K562 (cell line): ENCODE measurements at regions not wholly inside any gene's neighbourhood (a gene's known extent, or its start where the extent isn't known, plus 50 kb on each side); places are given as distances from the start of the nearest gene placed in this dataset.
A peak's percentile ranks its signal among the peaks of the same experiment; 100 is the strongest.

Source experiments
- ATAC-seq: fragments of 200-7000 bp; cut with Tn5 transposase; 3 replicates; pipeline ENCODE4 v1.9.1; 2020; ENCODE audit warnings: moderate library complexity
- BruUV-seq: library from RNA; stranded (reverse); fragments of 400-500 nt; replicated peaks from 2 replicates; lab custom pipeline; 2021; lab: Mats Ljungman, UMichigan
- CTCF ChIA-PET: fragments of 300-600 bp; formaldehyde crosslinking; extraction: SDS; loops from one replicate; lab custom pipeline; 2021; ENCODE audit warnings: low intra/inter-chr PET ratio; lab: Yijun Ruan, JAX
- POLR2A ChIA-PET: fragments of 300-600, 350-650 bp; sonication (Branson Sonifier 250); formaldehyde crosslinking; extraction: SDS; loops from one replicate; lab custom pipeline; 2021; ENCODE audit warnings: antibody characterized with exemption, inconsistent platforms; lab: Yijun Ruan, JAX
- DNase-seq, 4 experiments: peaks; one replicate each; pipeline versions ENCODE4 v3.0.0 to v3.0.0-alpha.2; 2011 to 2018; ENCODE audit warnings: low spot score in 3 of 4, mixed read lengths in 3 of 4; ENCODE audit errors: extremely low read depth in 1 of 4
- FAIRE-seq: peaks from 2 replicates; lab custom pipeline; 2011; peaks lifted over from hg19 to GRCh38; lab: Jason Lieb, UNC
- H2AFZ ChIP-seq: 2 replicates; pipeline ENCODE4 v1.6.0; 2011; ENCODE audit warnings: low read depth, low read length, control low read depth, inconsistent platforms
- H3K27ac ChIP-seq: fragments of 200-600 bp; 3 replicates; pipeline ENCODE4 v1.8.0; 2011; ENCODE audit warnings: low read depth, mild to moderate bottlenecking, control low read depth, inconsistent platforms, low read length, moderate library complexity, mixed read lengths; ENCODE audit errors: extremely low read depth
- H3K27me3 ChIP-seq, 2 experiments: fragments of 300-600 bp in 1 of 2; 2 replicates in 1 of 2; 3 replicates in 1 of 2; pipeline versions ENCODE4 v1.6.0 to v1.8.0; 2011; ENCODE audit warnings: inconsistent platforms in 2 of 2, low read length in 2 of 2, mild to moderate bottlenecking in 1 of 2, mixed read lengths in 1 of 2, moderate library complexity in 1 of 2; ENCODE audit not compliant: control insufficient read depth in 2 of 2, insufficient read depth in 2 of 2
- H3K36me3 ChIP-seq: fragments of 300-600 bp; 3 replicates; pipeline ENCODE4 v1.8.0; 2011; ENCODE audit warnings: mild to moderate bottlenecking, low read length, inconsistent platforms; ENCODE audit not compliant: control insufficient read depth, insufficient read depth
- H3K4me1 ChIP-seq, 2 experiments: fragments of 200-600 bp in 1 of 2; replicated peaks in 1 of 2; 2 replicates in 1 of 2; 3 replicates in 1 of 2; pipeline versions ENCODE4 v1.5.1 to v1.8.0; 2011; ENCODE audit warnings: inconsistent platforms in 2 of 2, low read length in 2 of 2, mild to moderate bottlenecking in 1 of 2, mixed read lengths in 1 of 2, moderate library complexity in 1 of 2; ENCODE audit not compliant: control insufficient read depth in 2 of 2, insufficient read depth in 2 of 2
- H3K4me2 ChIP-seq: 2 replicates; pipeline ENCODE4 v1.6.1; 2011; ENCODE audit warnings: low read length, control low read depth, inconsistent platforms, mixed read lengths; ENCODE audit not compliant: insufficient read depth
- H3K4me3 ChIP-seq: fragments of 200-600 bp; sonication (generic), shearing (Covaris generic); 2 replicates; pipeline ENCODE4 v1.5.1; 2016; ENCODE audit warnings: control low read depth, inconsistent platforms
- H3K79me2 ChIP-seq: fragments of 200-600 bp; 3 replicates; pipeline ENCODE4 v1.8.0; 2011; ENCODE audit warnings: low read length, inconsistent platforms; ENCODE audit not compliant: control insufficient read depth, insufficient read depth
- H3K9ac ChIP-seq, 2 experiments: 2 replicates each; pipeline versions ENCODE4 v1.6.0 to v1.6.1; 2011; ENCODE audit warnings: low read depth in 2 of 2, low read length in 2 of 2, control low read depth in 1 of 2, inconsistent platforms in 1 of 2, mild to moderate bottlenecking in 1 of 2, mixed read lengths in 1 of 2; ENCODE audit not compliant: insufficient read depth in 1 of 2
- H3K9me1 ChIP-seq: one replicate; pipeline ENCODE4 v1.6.0; 2011; ENCODE audit warnings: inconsistent platforms, mild to moderate bottlenecking, low read length, moderate library complexity; ENCODE audit not compliant: control insufficient read depth, insufficient read depth
- H3K9me3 ChIP-seq: replicated peaks from 2 replicates; pipeline ENCODE4 v1.5.1; 2011; ENCODE audit warnings: low read depth, low read length, inconsistent platforms; ENCODE audit not compliant: control insufficient read depth, insufficient read depth
- H4K20me1 ChIP-seq: replicated peaks from 2 replicates; pipeline ENCODE4 v1.6.1; 2011; ENCODE audit warnings: low read length, inconsistent platforms, mixed read lengths; ENCODE audit not compliant: control insufficient read depth, insufficient read depth
- ARHGAP35 ChIP-seq: fragments of 450-650 bp; IDR thresholded peaks from 2 replicates; pipeline ENCODE4 v1.6.1; 2018; ENCODE audit not compliant: partially characterized antibody
- ATF1 ChIP-seq, 2 experiments: fragments of 450-650 bp in 1 of 2; IDR thresholded peaks; 2 replicates each; pipeline ENCODE4 v1.6.1; 2016; ENCODE audit warnings: missing compliant biosample characterization in 1 of 2, missing genetic modification characterization in 1 of 2
- DACH1 ChIP-seq: fragments of 450-650 bp; IDR thresholded peaks from 2 replicates; pipeline ENCODE4 v1.6.1; 2018; ENCODE audit not compliant: partially characterized antibody
- DLX4 ChIP-seq: fragments of 250-450 bp; sonication (Bioruptor Pico); IDR thresholded peaks from 2 replicates; pipeline ENCODE4 v1.6.1; 2021; ENCODE audit warnings: mild to moderate bottlenecking
- GABPB2 ChIP-seq: fragments of 250-450 bp; sonication (Bioruptor Pico); conservative IDR thresholded peaks from 2 replicates; pipeline ENCODE4 v1.5.1; 2021; ENCODE audit warnings: mild to moderate bottlenecking
- IRF9 ChIP-seq: fragments of 450-650 bp; IDR thresholded peaks from 2 replicates; pipeline ENCODE4 v1.6.1; 2016; ENCODE audit warnings: missing biosample characterization, missing genetic modification characterization
- ZBED1 ChIP-seq: IDR thresholded peaks from 2 replicates; pipeline ENCODE4 v1.6.1; 2014
- ZBTB17 ChIP-seq: fragments of 450-650 bp; formaldehyde crosslinking; IDR thresholded peaks from 2 replicates; pipeline ENCODE4 v1.4.0; 2020; ENCODE audit warnings: mild to moderate bottlenecking
- WGBS: fragments of 100-300 bp; shearing (Covaris generic); methylation state at CpG from one replicate; pipeline ENCODE4 v1.1.6; 2016; ENCODE audit warnings: low coverage, mixed read lengths; ENCODE audit not compliant: insufficient coverage; ENCODE audit errors: missing lambda C conversion rate; 5-methylcytosine and 5-hydroxymethylcytosine counted together
- in situ Hi-C: fragments of 300-500 bp; cut with MboI; formaldehyde crosslinking; loops from 4 replicates; pipeline ENCODE4 v1.15.0; 2018; ENCODE audit warnings: inconsistent platforms, mixed read lengths
- intact Hi-C: fragments of 100-400 bp; cut with micrococcal nuclease; formaldehyde crosslinking; loops from 2 replicates; pipeline ENCODE4 v1.14.2; 2022
- TF ChIP-seq, protein P1 (sequence below): fragments of 150-350 bp; IDR thresholded peaks from 2 replicates; pipeline ENCODE4 v1.6.1; 2014; ENCODE audit warnings: low read depth, mild to moderate bottlenecking, low read length, borderline replicate concordance

GRCh38 chr1:214111796-214112195 lies 124.0 kb downstream of the PROX1 start:
- Histone ChIP-seq H3K9me3 (no peaks in the 10 kb centered on the region), H3K9ac (no peak overlapping the region), H3K27ac (no peak overlapping the region), H3K4me2 (peak overlapping the region; percentile 60; the same call in 1 of the 2 replicates), H3K36me3 (no peaks in the 10 kb centered on the region), H3K79me2 (no peaks in the 10 kb centered on the region), H3K4me3 (no peak overlapping the region), H3K4me1 (peaks cover 5 to 8% of the 10 kb centered on the region in 2 experiments; a peak in 4 of 5 replicates), H3K27me3 (peaks cover under 1 to 17% of the 10 kb centered on the region in 2 experiments; a peak in 3 of 5 replicates), H3K9me1 (no peaks in the 10 kb centered on the region), H2AFZ (peak overlapping the region; percentile 53), H4K20me1 (no peaks in the 10 kb centered on the region)
- WGBS, result 29% methylated on average over 8 of the region's 9 CpGs
- ATAC-seq (peak; percentile 55), DNase-seq (no peak), FAIRE-seq (no peak)
- intact Hi-C loops (no loop called here), in situ Hi-C loops (no loop called here)
- CTCF ChIA-PET, result no interaction called here
- POLR2A ChIA-PET, result no interaction called here
- 0 out of 2 replicates have a peak, but pooled peaks have one; percentile 15 for TF ChIP-seq ZBTB17 (CRISPR knock-in tag)
- no peak for TF ChIP-seq DACH1
- no TSS peak for BruUV-seq

DNA sequence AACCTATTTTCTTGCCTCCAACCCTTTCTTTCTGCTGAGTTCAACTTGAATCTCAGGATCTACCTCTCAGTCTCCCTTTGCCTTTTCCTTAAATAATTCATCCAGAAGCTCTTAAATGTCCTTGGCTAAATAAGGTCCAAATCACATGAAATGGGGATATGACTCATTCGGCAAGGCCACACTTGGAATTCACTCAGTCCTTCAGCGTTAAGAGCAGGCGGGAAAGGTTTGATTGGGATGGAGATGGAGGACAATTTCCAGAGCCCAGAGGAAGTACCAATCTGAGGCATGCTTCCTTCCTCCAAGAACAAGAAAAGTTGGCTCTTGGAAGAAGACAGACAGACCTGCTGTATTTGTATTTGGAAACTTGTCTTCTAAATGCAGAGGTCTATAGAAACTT lies 128.5 kb downstream of the PROX1 start:
- POLR2A ChIA-PET, result interaction anchor here (0.6 kb wide), 1 partner anchor 471 kb away, joined by 3 read pairs; no protein-coding TSS in a partner anchor
- no peak for FAIRE-seq

More for the DNA sequence above, 128.5 kb downstream of the PROX1 start:
- Histone ChIP-seq H3K79me2 (no peaks in the 10 kb centered on the region), H3K9me3 (no peaks in the 10 kb centered on the region), H2AFZ (no peak overlapping the region), H3K4me1 (peaks cover 5 to 8% of the 10 kb centered on the region in 2 experiments; a peak in 4 of 5 replicates), H3K4me2 (no peak overlapping the region), H3K36me3 (no peaks in the 10 kb centered on the region), H3K9ac (no peak overlapping the region), H3K9me1 (no peaks in the 10 kb centered on the region), H3K27ac (no peak overlapping the region), H3K27me3 (peaks cover 0 to 16% of the 10 kb centered on the region in 2 experiments; a peak in 4 of 5 replicates), H3K4me3 (no peak overlapping the region), H4K20me1 (no peaks in the 10 kb centered on the region)
- ATAC-seq, result no peak
- no TSS peak for BruUV-seq
- no peak for TF ChIP-seq ZBED1
- no peak for TF ChIP-seq ATF1 (CRISPR knock-in tag; IDR thresholded peaks at IDR 0.05)
- TF ChIP-seq ATF1 (tag; IDR thresholded peaks at IDR 0.05), result no peak
- TF ChIP-seq DLX4, result no peak
- no peak for TF ChIP-seq IRF9 (tag)
- TF ChIP-seq, protein P1, sequence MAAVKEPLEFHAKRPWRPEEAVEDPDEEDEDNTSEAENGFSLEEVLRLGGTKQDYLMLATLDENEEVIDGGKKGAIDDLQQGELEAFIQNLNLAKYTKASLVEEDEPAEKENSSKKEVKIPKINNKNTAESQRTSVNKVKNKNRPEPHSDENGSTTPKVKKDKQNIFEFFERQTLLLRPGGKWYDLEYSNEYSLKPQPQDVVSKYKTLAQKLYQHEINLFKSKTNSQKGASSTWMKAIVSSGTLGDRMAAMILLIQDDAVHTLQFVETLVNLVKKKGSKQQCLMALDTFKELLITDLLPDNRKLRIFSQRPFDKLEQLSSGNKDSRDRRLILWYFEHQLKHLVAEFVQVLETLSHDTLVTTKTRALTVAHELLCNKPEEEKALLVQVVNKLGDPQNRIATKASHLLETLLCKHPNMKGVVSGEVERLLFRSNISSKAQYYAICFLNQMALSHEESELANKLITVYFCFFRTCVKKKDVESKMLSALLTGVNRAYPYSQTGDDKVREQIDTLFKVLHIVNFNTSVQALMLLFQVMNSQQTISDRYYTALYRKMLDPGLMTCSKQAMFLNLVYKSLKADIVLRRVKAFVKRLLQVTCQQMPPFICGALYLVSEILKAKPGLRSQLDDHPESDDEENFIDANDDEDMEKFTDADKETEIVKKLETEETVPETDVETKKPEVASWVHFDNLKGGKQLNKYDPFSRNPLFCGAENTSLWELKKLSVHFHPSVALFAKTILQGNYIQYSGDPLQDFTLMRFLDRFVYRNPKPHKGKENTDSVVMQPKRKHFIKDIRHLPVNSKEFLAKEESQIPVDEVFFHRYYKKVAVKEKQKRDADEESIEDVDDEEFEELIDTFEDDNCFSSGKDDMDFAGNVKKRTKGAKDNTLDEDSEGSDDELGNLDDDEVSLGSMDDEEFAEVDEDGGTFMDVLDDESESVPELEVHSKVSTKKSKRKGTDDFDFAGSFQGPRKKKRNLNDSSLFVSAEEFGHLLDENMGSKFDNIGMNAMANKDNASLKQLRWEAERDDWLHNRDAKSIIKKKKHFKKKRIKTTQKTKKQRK, result no peak
- no peak for TF ChIP-seq GABPB2 (CRISPR knock-in tag)
- no peak for TF ChIP-seq ARHGAP35
- intact Hi-C loops (no loop called here), in situ Hi-C loops (no loop called here)
- CTCF ChIA-PET, result no interaction called here
- 0% methylated on average over 3 of the region's 3 CpGs for WGBS
- no peak for DNase-seq
